Loucy (cell line): ENCODE measurements at regions not wholly inside any gene's neighbourhood (a gene's known extent, or its start where the extent isn't known, plus 50 kb on each side); places are given as distances from the start of the nearest gene placed in this dataset.
"Not testable (repeated sequence)": the region's sequence is repeated elsewhere in the genome, so short reads cannot be mapped to it uniquely, and the experiment has no call there.

Experiments
- H2AFZ ChIP-seq: fragments of 200-600 bp; sonication (generic); 2 replicates; pipeline ENCODE4 v1.6.0; 2016; ENCODE audit warnings: antibody characterized with exemption, mild to moderate bottlenecking, low read length, moderate library complexity
- H3F3A ChIP-seq: fragments of 200-600 bp; 2 replicates; pipeline ENCODE4 v1.6.0; 2016; ENCODE audit warnings: antibody characterized with exemption, low read depth, mild to moderate bottlenecking
- H3K27me3 ChIP-seq: fragments of 200-600 bp; sonication (generic); 2 replicates; pipeline ENCODE4 v1.6.1; 2014; ENCODE audit warnings: low read length, mild to moderate bottlenecking; ENCODE audit not compliant: insufficient read depth, poor library complexity, severe bottlenecking
- H3K36me3 ChIP-seq: fragments of 200-600 bp; sonication (generic); 2 replicates; pipeline ENCODE4 v1.6.1; 2016; ENCODE audit warnings: low read length; ENCODE audit not compliant: insufficient read depth
- H3K4me1 ChIP-seq: fragments of 200-600 bp; sonication (generic); 2 replicates; pipeline ENCODE4 v1.5.1; 2014; ENCODE audit warnings: low read length, mild to moderate bottlenecking; ENCODE audit not compliant: insufficient read depth, poor library complexity, severe bottlenecking
- H3K4me2 ChIP-seq: fragments of 200-600 bp; sonication (generic); 2 replicates; pipeline ENCODE4 v1.6.0; 2014; ENCODE audit warnings: antibody characterized with exemption, low read length, low read depth, mild to moderate bottlenecking; ENCODE audit not compliant: poor library complexity, severe bottlenecking
- H3K4me3 ChIP-seq: fragments of 200-600 bp; sonication (generic); 2 replicates; pipeline ENCODE4 v1.5.1; 2014; ENCODE audit warnings: low read length, mild to moderate bottlenecking, mixed read lengths; ENCODE audit not compliant: poor library complexity, severe bottlenecking
- H3K79me2 ChIP-seq: fragments of 200-600 bp; sonication (generic); 2 replicates; pipeline ENCODE4 v1.6.1; 2014; ENCODE audit warnings: low read length; ENCODE audit not compliant: insufficient read depth
- H3K9ac ChIP-seq: fragments of 200-600 bp; sonication (generic); 2 replicates; pipeline ENCODE4 v1.6.0; 2014; ENCODE audit warnings: mild to moderate bottlenecking, low read depth, low read length, moderate library complexity; ENCODE audit not compliant: poor library complexity, severe bottlenecking
- H3K9me2 ChIP-seq: fragments of 200-600 bp; sonication (generic); replicated peaks from 2 replicates; pipeline ENCODE4 v1.6.1; 2016; ENCODE audit warnings: low read depth, low read length, mixed read lengths
- H3K9me3 ChIP-seq: fragments of 200-600 bp; sonication (generic); 2 replicates; pipeline ENCODE4 v1.6.1; 2014; ENCODE audit warnings: mild to moderate bottlenecking, antibody characterized with exemption, low read length, low read depth; ENCODE audit not compliant: insufficient read depth
- H4K20me1 ChIP-seq: fragments of 200-600 bp; sonication (generic); 2 replicates; pipeline ENCODE4 v1.6.0; 2014; ENCODE audit warnings: antibody characterized with exemption, low read length, mild to moderate bottlenecking; ENCODE audit not compliant: insufficient read depth, poor library complexity, severe bottlenecking
- EZH2phosphoT487 ChIP-seq: fragments of 200-600 bp; IDR thresholded peaks from 2 replicates; pipeline ENCODE4 v1.6.1; 2018; ENCODE audit warnings: antibody characterized with exemption, mild to moderate bottlenecking, moderate library complexity, borderline replicate concordance
- TF ChIP-seq, protein P1 (sequence below): fragments of 200-600 bp; sonication (generic); conservative IDR thresholded peaks from 2 replicates; pipeline ENCODE4 v1.5.1; 2014; ENCODE audit warnings: mild to moderate bottlenecking, antibody characterized with exemption, low read length

DNA sequence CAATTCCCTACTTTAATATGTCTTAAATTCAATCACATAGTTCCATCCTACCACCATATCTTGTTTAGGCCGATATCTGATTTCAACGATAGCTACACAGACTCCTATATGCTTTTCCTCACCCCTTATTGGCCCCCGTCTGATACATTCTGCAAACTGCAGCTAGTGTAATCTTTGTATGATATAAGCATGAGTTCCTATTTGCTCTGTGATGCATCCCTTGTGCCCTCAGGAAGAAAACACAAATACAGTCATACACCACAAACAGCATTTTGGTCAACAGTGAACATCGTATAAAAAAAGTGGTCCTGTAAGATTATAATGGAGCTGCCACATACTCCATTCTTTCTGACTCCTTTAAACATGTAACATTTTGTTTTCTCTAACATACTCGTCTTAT lies 837.8 kb upstream of the CDH6 start:
- H3K4me3 ChIP-seq: no peak overlapping the region
- H3K4me1 ChIP-seq: no peaks in the 10 kb centered on the region
- no peak for TF ChIP-seq EZH2phosphoT487
- TF ChIP-seq, protein P1, sequence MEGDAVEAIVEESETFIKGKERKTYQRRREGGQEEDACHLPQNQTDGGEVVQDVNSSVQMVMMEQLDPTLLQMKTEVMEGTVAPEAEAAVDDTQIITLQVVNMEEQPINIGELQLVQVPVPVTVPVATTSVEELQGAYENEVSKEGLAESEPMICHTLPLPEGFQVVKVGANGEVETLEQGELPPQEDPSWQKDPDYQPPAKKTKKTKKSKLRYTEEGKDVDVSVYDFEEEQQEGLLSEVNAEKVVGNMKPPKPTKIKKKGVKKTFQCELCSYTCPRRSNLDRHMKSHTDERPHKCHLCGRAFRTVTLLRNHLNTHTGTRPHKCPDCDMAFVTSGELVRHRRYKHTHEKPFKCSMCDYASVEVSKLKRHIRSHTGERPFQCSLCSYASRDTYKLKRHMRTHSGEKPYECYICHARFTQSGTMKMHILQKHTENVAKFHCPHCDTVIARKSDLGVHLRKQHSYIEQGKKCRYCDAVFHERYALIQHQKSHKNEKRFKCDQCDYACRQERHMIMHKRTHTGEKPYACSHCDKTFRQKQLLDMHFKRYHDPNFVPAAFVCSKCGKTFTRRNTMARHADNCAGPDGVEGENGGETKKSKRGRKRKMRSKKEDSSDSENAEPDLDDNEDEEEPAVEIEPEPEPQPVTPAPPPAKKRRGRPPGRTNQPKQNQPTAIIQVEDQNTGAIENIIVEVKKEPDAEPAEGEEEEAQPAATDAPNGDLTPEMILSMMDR: no peak
- no peaks in the 10 kb centered on the region for H3K27me3 ChIP-seq
- H3K9me2 ChIP-seq: no peaks in the 10 kb centered on the region
- no peaks in the 10 kb centered on the region for H3K79me2 ChIP-seq
- no peaks in the 10 kb centered on the region for H3K9me3 ChIP-seq
- no peak overlapping the region for H3K9ac ChIP-seq
- H3K36me3 ChIP-seq: no peaks in the 10 kb centered on the region
- H4K20me1 ChIP-seq: no peaks in the 10 kb centered on the region
- no peak overlapping the region for H3K4me2 ChIP-seq
- H2AFZ ChIP-seq: no peak overlapping the region
- H3F3A ChIP-seq: no peaks in the 10 kb centered on the region

DNA sequence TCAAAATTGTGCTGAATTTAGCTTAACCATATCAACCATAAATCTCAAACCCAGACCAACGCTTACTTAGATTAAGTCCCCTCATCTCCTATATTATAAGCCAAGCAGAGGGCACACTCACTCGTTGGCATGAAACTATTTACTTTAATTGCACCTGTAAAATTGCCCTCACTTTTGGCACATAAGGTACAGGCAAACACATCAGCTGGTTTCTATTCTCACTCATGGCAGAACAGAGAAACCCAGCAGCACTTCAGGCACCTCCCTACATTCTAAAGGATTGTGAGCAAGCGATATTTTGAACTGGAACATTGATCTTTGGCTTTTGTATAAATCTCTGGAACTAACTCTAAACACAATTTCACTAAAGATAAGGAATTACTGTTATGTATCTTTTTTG lies 845.6 kb upstream of the CDH6 start:
- no peaks in the 10 kb centered on the region for H3K27me3 ChIP-seq
- no peaks in the 10 kb centered on the region for H3K9me3 ChIP-seq
- no peaks in the 10 kb centered on the region for H3K79me2 ChIP-seq
- H3K9ac ChIP-seq: no peak overlapping the region
- H3K9me2 ChIP-seq: no peaks in the 10 kb centered on the region
- H3K4me1 ChIP-seq: no peaks in the 10 kb centered on the region
- H3F3A ChIP-seq: no peaks in the 10 kb centered on the region
- no peak overlapping the region for H2AFZ ChIP-seq
- H3K4me3 ChIP-seq: no peak overlapping the region
- no peaks in the 10 kb centered on the region for H4K20me1 ChIP-seq
- TF ChIP-seq EZH2phosphoT487: no peak
- TF ChIP-seq, protein P1: no peak
- no peaks in the 10 kb centered on the region for H3K36me3 ChIP-seq
- H3K4me2 ChIP-seq: no peak overlapping the region

DNA sequence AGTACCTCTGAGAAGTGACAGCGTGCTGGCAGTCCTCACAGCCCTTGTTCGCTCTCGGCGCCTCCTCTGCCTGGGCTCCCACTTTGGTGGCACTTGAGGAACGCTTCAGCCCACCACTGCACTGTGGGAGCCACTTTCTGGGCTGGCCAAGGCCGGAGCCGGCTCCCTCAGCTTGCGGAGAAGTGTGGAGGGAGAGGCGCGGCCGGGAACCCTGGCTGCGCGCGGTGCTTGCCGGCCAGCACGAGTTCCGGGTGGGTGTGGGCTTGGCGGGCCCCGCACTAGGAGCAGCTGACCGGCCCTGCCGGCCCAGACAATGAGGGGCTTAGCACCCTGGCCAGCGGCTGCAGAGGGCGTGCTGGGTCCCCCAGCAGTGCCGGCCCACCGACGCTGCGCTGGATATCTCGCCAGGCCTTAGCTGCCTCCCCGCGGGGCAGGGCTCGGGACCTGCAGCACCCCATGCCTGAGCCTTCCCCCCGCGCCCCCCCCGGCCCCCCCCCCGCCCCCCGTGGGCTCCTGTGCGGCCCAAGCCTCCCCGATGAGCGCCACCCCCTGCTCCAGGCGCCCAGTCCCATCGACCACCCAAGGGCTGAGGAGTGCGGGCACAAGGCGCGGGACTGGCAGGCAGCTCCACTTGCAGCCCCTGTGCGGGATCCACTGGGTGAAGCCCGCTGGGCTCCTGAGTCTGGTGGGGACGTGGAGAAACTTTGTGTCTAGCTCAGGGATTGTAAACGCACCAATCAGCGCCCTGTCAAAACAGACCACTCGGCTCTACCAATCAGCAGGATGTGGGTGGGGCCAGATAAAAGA lies 847.7 kb upstream of the CDH6 start:
- not testable (repeated sequence) for H3K9ac ChIP-seq, H3K27me3 ChIP-seq, H3K9me3 ChIP-seq, H3K4me2 ChIP-seq, H3K4me1 ChIP-seq, H4K20me1 ChIP-seq, H3K4me3 ChIP-seq, H3K79me2 ChIP-seq, H3K9me2 ChIP-seq, H3F3A ChIP-seq, H2AFZ ChIP-seq, H3K36me3 ChIP-seq

DNA sequence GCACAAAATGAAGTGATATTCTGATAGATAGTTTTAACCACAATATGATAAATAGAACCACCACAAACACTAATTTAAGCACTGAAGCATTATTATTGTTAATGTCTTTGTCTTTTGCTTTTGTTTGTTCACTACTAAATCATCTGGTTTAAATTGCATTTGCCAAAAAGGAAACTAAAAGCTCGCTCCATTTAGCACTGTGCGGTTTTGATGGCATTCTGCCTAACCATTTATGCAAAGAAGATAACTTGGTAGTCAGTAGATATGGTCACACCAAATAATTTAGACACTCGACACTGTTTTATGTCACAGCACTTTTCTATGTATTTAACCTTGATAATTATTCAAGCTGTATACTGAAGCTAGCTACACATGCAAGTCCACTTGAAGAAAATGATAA lies 849.8 kb upstream of the CDH6 start:
- Histone ChIP-seq H3K4me2 (no peak overlapping the region), H3K27me3 (no peaks in the 10 kb centered on the region), H3K4me3 (no peak overlapping the region), H3K79me2 (no peaks in the 10 kb centered on the region), H3F3A (no peaks in the 10 kb centered on the region), H3K9me3 (no peaks in the 10 kb centered on the region), H3K9me2 (no peaks in the 10 kb centered on the region), H2AFZ (no peak overlapping the region), H3K9ac (no peak overlapping the region), H3K36me3 (no peaks in the 10 kb centered on the region), H3K4me1 (no peaks in the 10 kb centered on the region), H4K20me1 (no peaks in the 10 kb centered on the region)
- TF ChIP-seq, protein P1: no peak
- TF ChIP-seq EZH2phosphoT487: no peak
